ENCODE measurements at regions not wholly inside any gene's neighbourhood (a gene's known extent, or its start where the extent isn't known, plus 50 kb on each side); places are given as distances from the start of the nearest gene placed in this dataset.
"Not testable (repeated sequence)": the region's sequence is repeated elsewhere in the genome, so short reads cannot be mapped to it uniquely, and the experiment has no call there.

- DNase-seq: no peak
These were observed 78.4 kb downstream of the RNASET2 start for GRCh38 chr6:166877906-166878305.

DNA sequence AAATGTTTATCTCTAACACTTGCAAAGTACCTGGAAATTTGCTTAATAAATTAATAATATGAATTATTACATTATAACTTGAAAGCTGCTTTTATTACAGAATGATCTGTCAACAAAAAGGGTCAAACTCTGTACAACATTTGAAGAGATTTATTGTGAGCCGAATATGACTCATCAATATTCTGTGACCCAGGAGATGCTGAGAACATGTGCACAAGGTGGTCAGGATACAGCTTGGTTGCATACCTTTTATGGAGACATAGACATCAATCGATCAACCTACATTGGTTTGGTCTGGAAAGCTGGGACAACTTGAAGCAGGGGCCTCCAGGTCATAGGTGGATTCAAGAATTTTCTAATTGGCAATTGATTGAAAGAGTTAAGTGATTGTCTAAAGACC lies 79.0 kb downstream of the RNASET2 start:
- no peak for DNase-seq

GRCh38 chr6:166872531-166873009 lies 83.8 kb downstream of the RNASET2 start:
- no peak for DNase-seq

DNA sequence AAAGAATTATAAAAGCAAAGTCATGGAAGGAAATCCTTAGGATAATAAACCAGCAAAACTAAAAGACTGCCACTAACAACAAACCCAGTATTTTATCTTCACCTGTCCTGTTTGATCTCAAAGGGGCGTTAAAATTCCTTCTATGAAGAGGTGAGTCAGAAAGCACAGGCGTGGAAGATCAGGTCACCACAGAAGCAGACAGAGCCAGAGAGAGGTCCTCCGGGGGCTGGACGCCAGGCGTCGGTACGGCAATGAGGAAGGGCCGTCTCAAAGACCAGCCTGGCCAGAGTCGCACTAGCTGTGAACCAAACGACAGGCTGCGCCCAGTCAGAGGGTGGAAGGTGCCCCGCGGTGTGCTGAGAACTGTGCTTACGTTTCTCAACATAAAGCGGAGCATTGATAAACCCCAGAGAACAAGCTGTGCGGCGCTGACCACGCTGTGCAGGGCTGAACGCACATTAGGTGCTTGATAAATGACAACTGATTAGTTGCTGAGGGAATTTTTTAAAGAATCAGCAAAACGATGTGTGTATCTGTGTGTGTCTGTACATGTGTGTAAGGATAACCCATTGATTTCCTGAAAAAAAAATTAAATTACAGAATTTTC lies 85.6 kb downstream of the RNASET2 start:
- no peak for DNase-seq

DNA sequence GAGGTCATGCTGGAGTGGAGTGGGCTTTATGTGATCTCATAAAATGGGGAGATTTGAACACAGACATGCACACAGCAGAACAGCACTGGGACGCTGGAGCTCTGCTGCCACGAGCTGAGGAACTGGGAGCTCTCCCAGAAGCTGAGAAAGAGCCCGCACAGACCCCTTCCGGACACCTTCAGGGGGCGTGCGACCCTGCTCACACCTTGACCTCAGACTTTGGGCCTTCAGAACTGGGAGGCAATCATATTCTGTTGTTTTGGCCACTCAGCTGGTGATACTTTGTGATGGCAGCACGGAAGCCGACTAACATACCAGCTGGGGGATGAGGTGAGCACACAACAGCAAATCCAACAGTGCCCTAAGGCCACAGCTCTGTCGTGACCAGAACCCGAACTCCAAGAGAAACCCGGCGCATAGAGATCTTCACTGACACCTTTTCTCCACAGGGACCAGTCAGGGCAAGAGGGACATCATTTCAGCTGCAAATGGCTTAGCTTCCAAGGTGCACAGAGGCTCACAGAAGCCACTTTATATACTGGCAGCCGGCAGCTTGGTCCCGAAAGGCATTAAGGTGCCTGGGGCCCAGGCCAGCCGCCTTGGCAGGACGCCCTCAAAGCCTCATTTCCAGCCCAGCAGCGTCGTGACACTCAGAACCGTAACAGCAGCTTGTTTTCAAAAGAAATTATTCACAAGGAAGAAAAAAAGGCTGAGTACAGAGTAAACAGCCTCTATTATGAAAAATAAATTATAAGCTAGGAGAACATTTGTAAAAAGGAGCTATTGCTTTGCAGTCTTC lies 89.3 kb downstream of the RNASET2 start:
- no peak for DNase-seq

DNA sequence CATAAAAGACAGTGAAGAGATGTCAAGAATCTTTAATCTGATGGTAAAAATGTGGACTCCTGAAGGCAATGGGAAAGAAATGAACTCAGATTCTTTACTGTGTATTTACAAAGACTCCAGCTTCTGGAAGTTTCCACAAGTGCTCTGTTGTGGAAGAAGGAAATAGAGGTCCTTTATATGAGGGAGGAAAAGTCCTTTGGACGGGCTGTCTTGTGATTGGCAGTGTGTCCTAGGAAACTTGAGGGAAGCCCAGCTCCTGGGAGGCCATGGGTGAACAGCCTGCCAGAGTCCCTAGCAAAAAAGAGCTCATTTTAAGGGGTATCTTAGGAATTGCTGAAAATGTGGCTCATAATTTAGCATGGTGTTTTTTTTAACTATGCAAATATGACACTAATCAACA lies 92.0 kb downstream of the RNASET2 start:
- no peak for DNase-seq

DNA sequence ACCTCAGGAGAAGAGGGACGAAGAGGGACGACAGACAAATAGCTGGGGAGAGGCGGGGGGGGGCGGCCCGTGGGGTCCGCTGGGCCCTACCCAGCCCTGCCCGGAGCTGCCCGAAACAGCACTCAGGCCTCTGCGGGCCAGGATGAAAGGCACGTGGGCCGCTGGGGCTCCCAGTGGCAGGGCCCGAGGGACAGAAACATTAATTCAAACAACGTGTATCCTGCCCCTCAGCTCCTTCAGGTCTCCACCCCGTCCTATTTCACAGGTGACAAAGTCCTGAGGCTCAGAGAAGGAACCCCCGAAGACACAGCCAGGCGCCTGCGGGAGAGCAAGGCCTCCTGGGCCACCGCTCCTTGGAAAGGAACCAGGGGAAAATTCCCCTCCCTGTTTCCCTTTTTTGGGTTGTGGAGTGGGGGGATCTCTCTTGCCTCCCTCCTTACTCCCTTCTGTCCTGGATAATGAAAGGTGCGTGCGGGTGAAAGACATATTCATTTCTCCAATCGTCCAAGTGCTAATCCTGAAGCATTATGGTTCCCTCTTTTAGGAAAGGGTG lies 93.3 kb downstream of the RNASET2 start:
- DNase-seq: no peak

DNA sequence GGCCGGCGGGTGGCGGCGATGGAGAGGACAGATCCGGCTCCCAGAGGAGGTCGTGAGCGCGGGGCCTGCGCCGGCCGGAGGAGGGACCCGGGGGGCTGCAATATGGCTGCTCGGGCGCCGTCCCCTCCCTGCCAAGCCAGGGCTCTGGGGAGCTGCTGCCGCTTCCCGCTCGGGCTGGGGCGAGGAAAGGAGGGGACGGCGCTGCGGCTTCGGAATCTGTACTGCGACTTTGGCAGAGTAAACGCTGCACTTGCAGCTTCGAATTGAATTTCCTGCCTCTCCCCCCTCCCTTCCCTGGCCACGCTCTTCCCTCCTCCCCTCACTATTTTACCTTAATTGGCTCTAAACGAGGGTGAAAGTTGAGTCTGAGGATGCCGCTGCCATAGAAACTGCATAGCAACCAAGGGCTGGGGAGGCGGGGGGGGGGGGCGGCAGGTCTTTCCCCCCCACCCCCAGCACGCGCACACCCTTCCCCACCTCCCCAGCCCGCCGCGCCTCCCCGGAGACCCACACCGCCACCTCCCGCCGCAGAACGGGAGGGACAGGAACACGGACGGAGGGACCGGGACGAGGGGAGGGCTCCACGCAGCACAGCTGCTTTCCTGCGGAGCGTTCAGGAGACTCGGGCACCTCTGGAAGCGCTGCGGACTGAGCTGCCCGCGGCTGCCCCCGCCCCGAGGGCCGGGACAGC lies 93.9 kb downstream of the RNASET2 start:
- DNase-seq: no peak

- DNase-seq: no peak
These were observed 94.4 kb downstream of the RNASET2 start for GRCh38 chr6:166861961-166862286.

GRCh38 chr6:166861304-166861703 lies 95.0 kb downstream of the RNASET2 start:
- no peak for DNase-seq

- DNase-seq: no peak
These were observed 96.0 kb downstream of the RNASET2 start for GRCh38 chr6:166860392-166860791.

DNA sequence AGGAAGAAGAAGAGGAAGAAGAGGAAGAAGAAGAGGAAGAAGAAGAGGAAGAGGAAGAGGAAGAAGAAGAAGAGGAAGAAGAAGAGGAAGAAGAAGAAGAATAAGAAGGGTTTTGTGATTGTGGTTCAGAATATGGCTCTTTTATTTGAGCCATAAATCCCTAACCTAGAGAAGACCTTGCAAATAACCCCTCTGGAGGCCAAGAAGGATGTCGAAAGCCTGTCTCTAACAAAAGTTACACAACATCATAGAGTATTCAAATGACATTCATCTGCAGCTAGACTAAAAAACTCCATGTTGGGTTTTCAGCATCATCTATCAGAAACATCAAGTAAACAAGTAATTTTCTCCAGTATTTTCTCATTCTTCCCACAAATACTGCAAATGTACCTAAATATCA lies 100.9 kb downstream of the RNASET2 start:
- no peak for DNase-seq

- no peak for DNase-seq
These were observed 102.7 kb downstream of the RNASET2 start for GRCh38 chr6:166853371-166854325.

GRCh38 chr6:166852451-166852975 lies 103.8 kb downstream of the RNASET2 start:
- DNase-seq: no peak

- no peak for DNase-seq
These were observed 104.4 kb downstream of the RNASET2 start for GRCh38 chr6:166851911-166852310.

DNA sequence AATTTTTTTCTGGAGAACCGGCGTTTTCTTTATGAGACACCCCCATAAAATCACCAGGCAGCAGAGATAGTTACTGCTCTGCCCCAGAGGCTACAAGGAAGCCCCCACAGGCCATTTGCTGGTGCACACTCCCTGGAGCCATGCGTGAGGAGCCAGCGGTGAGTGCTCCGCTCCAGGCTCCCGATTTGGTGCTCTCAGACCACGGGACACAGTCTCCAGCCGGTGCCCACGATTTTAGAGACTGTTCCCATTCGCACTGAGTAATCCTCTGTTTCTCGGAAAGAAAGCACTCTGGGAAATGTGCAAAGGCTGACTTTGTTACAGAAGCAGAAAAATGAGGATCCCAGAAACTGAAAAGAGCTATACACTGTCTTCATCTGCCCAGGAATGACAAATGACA lies 104.9 kb downstream of the RNASET2 start:
- no peak for DNase-seq

- DNase-seq: no peak
These were observed 105.7 kb downstream of the RNASET2 start for GRCh38 chr6:166850677-166851076.

GRCh38 chr6:166849749-166850183 lies 106.6 kb downstream of the RNASET2 start:
- DNase-seq: no peak

DNA sequence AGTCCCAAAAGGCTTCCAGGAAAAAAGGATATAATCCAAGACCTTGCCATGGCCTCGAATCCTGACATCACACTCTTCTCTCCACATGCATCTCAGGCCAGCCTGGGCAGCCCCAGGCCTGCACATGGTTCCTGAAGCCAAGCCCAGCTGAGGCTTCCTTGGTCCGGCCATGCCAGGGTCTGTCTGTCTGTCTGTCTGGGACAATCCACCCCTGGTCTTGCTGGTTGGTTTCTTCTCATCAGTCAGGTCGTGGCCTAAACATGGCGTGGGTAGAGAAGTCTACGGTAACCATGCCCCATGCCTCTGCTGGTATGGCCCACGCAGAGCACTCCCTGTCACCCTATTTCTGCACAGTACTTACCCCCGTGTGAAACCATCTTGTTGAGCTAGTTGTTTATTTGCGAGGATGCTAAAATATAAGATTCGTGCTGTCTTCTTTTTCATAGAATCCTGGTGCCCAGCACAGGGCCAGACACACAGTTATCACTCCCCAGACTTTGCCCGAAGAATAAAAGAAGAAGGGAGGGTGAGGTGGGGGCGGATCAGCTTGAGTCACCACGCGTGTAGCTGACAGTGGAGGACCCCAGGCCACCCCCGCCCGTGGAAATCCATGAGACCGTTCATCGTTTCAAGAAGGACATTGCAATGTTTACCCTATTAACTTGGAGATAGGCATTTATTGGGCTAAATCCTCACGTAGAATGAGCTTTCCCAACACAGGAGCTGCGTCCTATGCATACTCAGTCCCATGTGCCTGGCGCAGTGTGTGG lies 107.2 kb downstream of the RNASET2 start:
- DNase-seq: no peak

GRCh38 chr6:166846446-166847142 lies 109.8 kb downstream of the RNASET2 start:
- DNase-seq: not testable (repeated sequence)

DNA sequence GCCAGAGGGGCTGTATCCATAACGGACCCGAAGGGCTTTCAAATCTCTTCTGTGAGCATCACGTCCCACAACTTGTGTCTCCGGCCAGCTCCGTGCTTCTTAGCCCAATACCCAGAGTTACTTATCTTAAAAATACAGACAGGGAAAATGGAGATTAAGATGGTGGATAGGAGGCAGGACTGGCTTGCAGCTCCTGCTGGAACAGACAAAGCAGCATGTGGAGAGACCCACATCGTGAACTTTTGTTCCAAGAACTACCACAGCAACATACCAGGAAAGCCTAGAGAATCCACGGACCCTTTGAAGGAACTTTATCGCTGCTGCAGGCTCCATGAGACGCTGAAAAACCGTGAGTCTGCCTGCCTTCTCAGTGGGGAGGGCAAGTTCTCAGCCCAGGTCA lies 113.7 kb downstream of the RNASET2 start:
- DNase-seq: no peak
